Kidney (tissue), 13 donors: ENCODE measurements at regions not wholly inside any gene's neighbourhood (a gene's known extent, or its start where the extent isn't known, plus 50 kb on each side); places are given as distances from the start of the nearest gene placed in this dataset.

Experiments used
- DNase-seq, 5 donors: peaks; one replicate each; pipeline ENCODE4 v3.0.0-alpha.2; 2013 to 2020
- FAIRE-seq: peaks from 2 replicates; lab custom pipeline; 2012; peaks lifted over from hg19 to GRCh38; lab: Jason Lieb, UNC
- H3K27ac ChIP-seq, 2 donors: one replicate each; pipeline ENCODE4 v1.7.0; 2013; ENCODE audit warnings: low read depth in 2 of 2, low read length in 2 of 2, inconsistent platforms in 1 of 2
- H3K27me3 ChIP-seq: one replicate; pipeline ENCODE4 v1.7.1; 2013; ENCODE audit warnings: low read length, inconsistent platforms; ENCODE audit not compliant: control insufficient read depth, insufficient read depth
- H3K36me3 ChIP-seq, 3 donors: one replicate each; pipeline versions ENCODE4 v1.7.0 to v1.7.1; 2013; ENCODE audit warnings: low read length in 3 of 3, control low read depth in 1 of 3, inconsistent platforms in 1 of 3; ENCODE audit not compliant: insufficient read depth in 3 of 3, control insufficient read depth in 2 of 3
- H3K4me1 ChIP-seq, 3 donors: one replicate each; pipeline versions ENCODE4 v1.7.0 to v1.7.1; 2013; ENCODE audit warnings: low read length in 3 of 3, inconsistent platforms in 1 of 3, low read depth in 1 of 3; ENCODE audit not compliant: control insufficient read depth in 2 of 3, insufficient read depth in 2 of 3
- H3K4me3 ChIP-seq, 3 donors: one replicate each; pipeline versions ENCODE4 v1.7.0 to v1.8.1; 2013; ENCODE audit warnings: low read length in 3 of 3, control low read depth in 1 of 3, inconsistent platforms in 1 of 3
- H3K9ac ChIP-seq, 3 donors: one replicate each; pipeline versions ENCODE4 v1.7.0 to v1.7.1; 2013; ENCODE audit warnings: low read length in 3 of 3, control low read depth in 1 of 3, inconsistent platforms in 1 of 3
- H3K9me3 ChIP-seq, 3 donors: one replicate each; pipeline versions ENCODE4 v1.7.0 to v1.7.1; 2013; ENCODE audit warnings: low read length in 3 of 3, control low read depth in 1 of 3, inconsistent platforms in 1 of 3; ENCODE audit not compliant: control insufficient read depth in 2 of 3, insufficient read depth in 1 of 3
- CTCF ChIP-seq: IDR thresholded peaks from 3 replicates; pipeline ENCODE4 v1.5.1; 2012; ENCODE audit warnings: mild to moderate bottlenecking, moderate library complexity, borderline replicate concordance; ENCODE audit not compliant: insufficient read depth; ENCODE audit errors: extremely low read depth
- intact Hi-C: fragments of 100-400 bp; cut with DNase I; formaldehyde crosslinking; loops from one replicate; pipeline ENCODE4 v1.11.1; 2022
- donor health status: control.
- donor health status: control.
- donor health status: control.
- donor health status: control.
- donor health status: control.
- donor health status: DM: yes; HTN: yes; CAD: no.
- donor health status: Normal renal cell carcinoma (clear cell type).

GRCh38 chr2:129459200-129459876 lies 520.1 kb upstream of the RAB6C start:
- Histone ChIP-seq H3K27ac (no peak overlapping the region), H3K9me3 (no peaks in the 10 kb centered on the region), H3K4me3 (no peak overlapping the region), H3K4me1 (no peaks in the 10 kb centered on the region), H3K9ac (no peak overlapping the region), H3K36me3 (no peaks in the 10 kb centered on the region), H3K27me3 (no peaks in the 10 kb centered on the region)
- FAIRE-seq (no peak), DNase-seq (no peak)
- intact Hi-C loops = no loop called here
- TF ChIP-seq CTCF = no peak

- Histone ChIP-seq H3K4me1 (no peaks in the 10 kb centered on the region), H3K27ac (no peak overlapping the region), H3K36me3 (no peaks in the 10 kb centered on the region), H3K27me3 (no peaks in the 10 kb centered on the region), H3K9me3 (no peaks in the 10 kb centered on the region), H3K4me3 (no peak overlapping the region), H3K9ac (no peak overlapping the region)
- no peak for TF ChIP-seq CTCF
- DNase-seq (no peak), FAIRE-seq (no peak)
- intact Hi-C loops = no loop called here
Observed at GRCh38 chr2:129459881-129460280, 519.6 kb upstream of the RAB6C start.

- H3K9me3 ChIP-seq = no peaks in the 10 kb centered on the region
- H3K9ac ChIP-seq = no peak overlapping the region
- intact Hi-C loops = no loop called here
- FAIRE-seq = no peak
- no peaks in the 10 kb centered on the region for H3K36me3 ChIP-seq
- no peak overlapping the region for H3K4me3 ChIP-seq
- H3K27ac ChIP-seq = no peak overlapping the region
- no peaks in the 10 kb centered on the region for H3K4me1 ChIP-seq
- DNase-seq = no peak
- H3K27me3 ChIP-seq = no peaks in the 10 kb centered on the region
- no peak for TF ChIP-seq CTCF
Observed at GRCh38 chr2:129460299-129461198, 518.9 kb upstream of the RAB6C start.
